ENCODE measurements at regions not wholly inside any gene's neighbourhood (a gene's known extent, or its start where the extent isn't known, plus 50 kb on each side); places are given as distances from the start of the nearest gene placed in this dataset.

DNA sequence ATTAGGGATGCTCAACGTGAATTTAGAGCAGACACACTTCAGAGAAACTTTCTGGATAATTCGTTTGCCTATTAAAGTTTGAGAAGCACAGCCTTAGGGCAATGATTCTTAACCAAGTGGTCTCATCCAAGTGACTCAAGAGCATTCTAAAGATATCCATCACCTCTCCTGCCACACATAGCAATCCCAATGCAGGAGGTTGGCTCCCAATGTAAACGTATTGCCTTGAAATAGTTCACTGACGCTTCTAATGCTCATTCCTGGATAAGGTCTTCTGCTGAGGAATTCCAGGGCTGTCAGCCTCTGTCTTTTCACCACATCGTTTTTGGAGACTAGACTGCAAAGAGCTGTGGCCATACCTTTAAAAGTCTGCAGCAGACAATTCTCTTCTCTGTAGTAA, 279.8 kb upstream of the DACH1 start:
- no peaks in the 10 kb centered on the region for H3K36me3 ChIP-seq (replicated peaks in 1 of 2)

DNA sequence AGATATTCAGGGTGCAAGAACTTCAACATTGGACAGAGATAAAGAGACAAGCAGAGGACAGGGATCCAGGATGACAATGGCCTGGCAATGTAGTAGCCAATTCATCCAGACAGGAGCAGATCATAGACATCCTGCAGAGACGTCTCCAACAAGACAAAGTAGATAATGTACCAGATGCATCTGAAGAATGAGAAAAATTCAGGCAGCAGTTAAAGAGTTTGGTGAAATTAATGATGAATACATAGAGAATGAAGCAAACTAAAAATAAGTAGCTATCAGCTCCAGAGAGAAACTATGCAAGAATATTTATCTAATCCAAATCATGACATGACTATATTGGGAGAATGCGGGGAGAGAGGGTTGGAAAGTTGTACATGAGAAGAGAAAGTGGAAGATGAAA, 278.4 kb upstream of the DACH1 start:
- DNase-seq: no peak
- no peak overlapping the region for H3K4me3 ChIP-seq
- H3K27me3 ChIP-seq: no peaks in the 10 kb centered on the region
- no peak overlapping the region for H3K27ac ChIP-seq
- TF ChIP-seq POLR2A (IDR thresholded peaks at IDR 0.05): no peak
- TF ChIP-seq, protein P1, sequence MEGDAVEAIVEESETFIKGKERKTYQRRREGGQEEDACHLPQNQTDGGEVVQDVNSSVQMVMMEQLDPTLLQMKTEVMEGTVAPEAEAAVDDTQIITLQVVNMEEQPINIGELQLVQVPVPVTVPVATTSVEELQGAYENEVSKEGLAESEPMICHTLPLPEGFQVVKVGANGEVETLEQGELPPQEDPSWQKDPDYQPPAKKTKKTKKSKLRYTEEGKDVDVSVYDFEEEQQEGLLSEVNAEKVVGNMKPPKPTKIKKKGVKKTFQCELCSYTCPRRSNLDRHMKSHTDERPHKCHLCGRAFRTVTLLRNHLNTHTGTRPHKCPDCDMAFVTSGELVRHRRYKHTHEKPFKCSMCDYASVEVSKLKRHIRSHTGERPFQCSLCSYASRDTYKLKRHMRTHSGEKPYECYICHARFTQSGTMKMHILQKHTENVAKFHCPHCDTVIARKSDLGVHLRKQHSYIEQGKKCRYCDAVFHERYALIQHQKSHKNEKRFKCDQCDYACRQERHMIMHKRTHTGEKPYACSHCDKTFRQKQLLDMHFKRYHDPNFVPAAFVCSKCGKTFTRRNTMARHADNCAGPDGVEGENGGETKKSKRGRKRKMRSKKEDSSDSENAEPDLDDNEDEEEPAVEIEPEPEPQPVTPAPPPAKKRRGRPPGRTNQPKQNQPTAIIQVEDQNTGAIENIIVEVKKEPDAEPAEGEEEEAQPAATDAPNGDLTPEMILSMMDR (IDR thresholded peaks at IDR 0.05): no peak
- H3K9me3 ChIP-seq (replicated peaks in 1 of 3): no peaks in the 10 kb centered on the region
- H3K4me1 ChIP-seq (replicated peaks in 1 of 2): peaks cover 3 to 9% of the 10 kb centered on the region in 2 donors
- no peaks in the 10 kb centered on the region for H3K36me3 ChIP-seq (replicated peaks in 1 of 2)
- intact Hi-C loops (cut with DNase I): no loop called here
- WGBS, 4 donors: 61 to 73% (median 67%) methylated on average over 2 of the region's 2 CpGs

More for the DNA sequence above, 279.8 kb upstream of the DACH1 start:
- no peaks in the 10 kb centered on the region for H3K9me3 ChIP-seq (replicated peaks in 1 of 3)
- H3K27ac ChIP-seq: no peak overlapping the region
- no peak overlapping the region for H3K4me3 ChIP-seq
- WGBS, 4 donors: 67 to 79% (median 68%) methylated on average over 5 of the region's 5 CpGs
- H3K27me3 ChIP-seq: no peaks in the 10 kb centered on the region
- intact Hi-C loops (cut with DNase I): no loop called here
- H3K4me1 ChIP-seq (replicated peaks in 1 of 2): peaks cover 0 to 4% of the 10 kb centered on the region in 2 donors
- TF ChIP-seq, protein P1 (IDR thresholded peaks at IDR 0.05): no peak
- TF ChIP-seq POLR2A (IDR thresholded peaks at IDR 0.05): no peak
- DNase-seq: no peak

DNA sequence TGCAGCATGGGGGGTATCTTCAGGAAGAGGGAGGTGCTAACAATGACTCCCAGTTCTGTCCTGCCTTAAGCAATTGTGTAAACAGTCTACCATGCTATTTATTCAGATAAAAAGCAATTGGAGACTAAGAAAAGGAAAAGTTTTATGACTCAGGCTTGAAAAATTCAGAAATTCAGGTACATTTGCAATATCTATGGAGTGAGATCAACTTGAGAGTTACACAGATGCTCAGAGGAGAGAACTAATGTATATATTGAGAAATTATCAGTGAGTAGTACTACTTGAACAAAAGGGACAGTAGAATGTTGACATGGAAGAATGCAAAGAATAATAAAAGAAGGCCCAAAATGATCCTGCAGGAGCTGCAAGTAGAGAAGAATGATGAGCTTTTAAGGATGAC, 277.6 kb upstream of the DACH1 start:
- peaks cover 3 to 9% of the 10 kb centered on the region in 2 donors for H3K4me1 ChIP-seq (replicated peaks in 1 of 2)
- no peaks in the 10 kb centered on the region for H3K9me3 ChIP-seq (replicated peaks in 1 of 3)
- no peak overlapping the region for H3K4me3 ChIP-seq
- intact Hi-C loops (cut with DNase I): no loop called here
- TF ChIP-seq, protein P1 (IDR thresholded peaks at IDR 0.05): no peak
- no peak for TF ChIP-seq POLR2A (IDR thresholded peaks at IDR 0.05)
- no peaks in the 10 kb centered on the region for H3K27me3 ChIP-seq
- H3K27ac ChIP-seq: no peak overlapping the region
- no peaks in the 10 kb centered on the region for H3K36me3 ChIP-seq (replicated peaks in 1 of 2)
- DNase-seq: no peak

DNA sequence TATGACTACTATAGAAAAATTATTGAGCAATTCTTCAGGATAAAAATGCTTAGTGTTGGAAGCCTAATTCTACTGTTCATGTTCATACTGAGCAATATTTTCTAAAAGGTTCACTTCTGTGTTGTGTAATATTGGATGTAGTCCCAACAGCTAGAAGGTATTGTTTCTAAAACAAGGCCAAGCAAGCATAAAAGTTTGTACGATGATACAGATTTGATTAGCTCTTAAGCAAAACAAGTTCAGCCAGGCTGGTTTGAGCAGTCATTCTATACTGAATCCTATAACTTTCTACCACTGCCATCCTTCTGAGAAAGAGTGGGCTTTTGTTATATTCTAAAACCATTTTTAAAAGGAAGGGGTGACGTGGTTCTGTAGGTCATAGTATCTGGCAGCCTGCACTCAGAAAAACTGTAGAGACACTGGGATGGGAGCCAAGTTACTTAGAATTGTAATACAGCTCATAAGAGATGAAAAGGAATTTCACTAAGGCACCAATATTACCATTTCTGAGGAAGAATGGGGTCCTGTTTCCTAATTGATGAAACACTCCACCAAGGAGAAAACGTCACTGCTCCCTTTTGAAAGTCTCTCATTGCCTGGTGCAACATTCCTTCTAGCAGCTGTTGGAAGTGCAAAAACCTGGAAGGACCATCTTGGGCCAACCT, 275.0 kb upstream of the DACH1 start:
- no peaks in the 10 kb centered on the region for H3K36me3 ChIP-seq (replicated peaks in 1 of 2)
- peak overlapping the region in 2 of 5 donors; percentile 15 to 18 for H3K27ac ChIP-seq
- DNase-seq: peak; percentile 24 to 57 (median 33)
- peaks cover 3 to 9% of the 10 kb centered on the region in 2 donors for H3K4me1 ChIP-seq (replicated peaks in 1 of 2)
- H3K27me3 ChIP-seq: no peaks in the 10 kb centered on the region
- H3K4me3 ChIP-seq: no peak overlapping the region
- TF ChIP-seq POLR2A (IDR thresholded peaks at IDR 0.05): no peak
- TF ChIP-seq, protein P1 (IDR thresholded peaks at IDR 0.05): no peak
- H3K9me3 ChIP-seq (replicated peaks in 1 of 3): no peaks in the 10 kb centered on the region
- intact Hi-C loops (cut with DNase I): no loop called here
- WGBS, 4 donors: 40 to 52% (median 43%) methylated on average over 3 of the region's 3 CpGs

Data from adrenal gland (tissue), 9 donors.